DOHH2 (cell line): ENCODE measurements at regions not wholly inside any gene's neighbourhood (a gene's known extent, or its start where the extent isn't known, plus 50 kb on each side); places are given as distances from the start of the nearest gene placed in this dataset.
A peak's percentile ranks its signal among the peaks of the same experiment; 100 is the strongest.

Source experiments
- H3F3A ChIP-seq: fragments of 200-600 bp; sonication (generic), shearing (Covaris generic); 2 replicates; pipeline ENCODE4 v1.6.0; 2016; ENCODE audit warnings: antibody characterized with exemption, mild to moderate bottlenecking; ENCODE audit not compliant: control insufficient read depth, insufficient read depth
- H3K27ac ChIP-seq: fragments of 200-600 bp; sonication (generic); 2 replicates; pipeline ENCODE4 v1.5.1; 2014; ENCODE audit warnings: low read depth, mild to moderate bottlenecking, low read length, moderate library complexity
- H3K27me3 ChIP-seq: fragments of 200-600 bp; sonication (generic); 2 replicates; pipeline ENCODE4 v1.6.1; 2014; ENCODE audit warnings: mild to moderate bottlenecking, low read length, mixed read lengths; ENCODE audit not compliant: control insufficient read depth
- H3K36me3 ChIP-seq: fragments of 200-600 bp; sonication (generic); 2 replicates; pipeline ENCODE4 v1.6.1; 2014; ENCODE audit warnings: mild to moderate bottlenecking, low read length, moderate library complexity, mixed read lengths; ENCODE audit not compliant: control insufficient read depth
- H3K4me1 ChIP-seq: fragments of 200-600 bp; sonication (generic); 2 replicates; pipeline ENCODE4 v1.6.1; 2014; ENCODE audit warnings: mild to moderate bottlenecking, low read length, mixed read lengths; ENCODE audit not compliant: control insufficient read depth
- H3K4me2 ChIP-seq: fragments of 200-600 bp; sonication (generic); 2 replicates; pipeline ENCODE4 v1.6.0; 2014; ENCODE audit warnings: mild to moderate bottlenecking, low read length, moderate library complexity
- H3K4me3 ChIP-seq: fragments of 200-600 bp; sonication (generic); 2 replicates; pipeline ENCODE4 v1.5.1; 2014; ENCODE audit warnings: mild to moderate bottlenecking, low read length, mixed read lengths
- H3K79me2 ChIP-seq: fragments of 200-600 bp; sonication (generic); 2 replicates; pipeline ENCODE4 v1.6.1; 2014; ENCODE audit warnings: mild to moderate bottlenecking, low read length, mixed read lengths; ENCODE audit not compliant: control insufficient read depth
- H3K9me2 ChIP-seq: fragments of 200-600 bp; sonication (generic); replicated peaks from 2 replicates; pipeline ENCODE4 v1.6.1; 2014; ENCODE audit warnings: mild to moderate bottlenecking, low read length, mixed read lengths; ENCODE audit not compliant: control insufficient read depth
- H3K9me3 ChIP-seq: fragments of 200-600 bp; sonication (generic); 2 replicates; pipeline ENCODE4 v1.6.1; 2014; ENCODE audit warnings: antibody characterized with exemption, low read length, mixed read lengths; ENCODE audit not compliant: control insufficient read depth, insufficient read depth
- H4K20me1 ChIP-seq: fragments of 200-600 bp; sonication (generic); 2 replicates; pipeline ENCODE4 v1.6.0; 2014; ENCODE audit warnings: low read depth, mild to moderate bottlenecking, antibody characterized with exemption, low read length, moderate library complexity; ENCODE audit not compliant: control insufficient read depth, insufficient read depth
- EZH2phosphoT487 ChIP-seq: fragments of 200-600 bp; sonication (generic); IDR thresholded peaks from 2 replicates; pipeline ENCODE4 v1.6.1; 2017; ENCODE audit warnings: borderline replicate concordance, mild to moderate bottlenecking, antibody characterized with exemption, low read length, moderate library complexity, mixed read lengths
- TF ChIP-seq, protein P1 (sequence below): fragments of 200-600 bp; sonication (generic); IDR thresholded peaks from one replicate; pipeline ENCODE4 v1.5.1; 2014; ENCODE audit warnings: antibody characterized with exemption, mild to moderate bottlenecking, low read depth, low read length; ENCODE audit not compliant: poor library complexity, severe bottlenecking

DNA sequence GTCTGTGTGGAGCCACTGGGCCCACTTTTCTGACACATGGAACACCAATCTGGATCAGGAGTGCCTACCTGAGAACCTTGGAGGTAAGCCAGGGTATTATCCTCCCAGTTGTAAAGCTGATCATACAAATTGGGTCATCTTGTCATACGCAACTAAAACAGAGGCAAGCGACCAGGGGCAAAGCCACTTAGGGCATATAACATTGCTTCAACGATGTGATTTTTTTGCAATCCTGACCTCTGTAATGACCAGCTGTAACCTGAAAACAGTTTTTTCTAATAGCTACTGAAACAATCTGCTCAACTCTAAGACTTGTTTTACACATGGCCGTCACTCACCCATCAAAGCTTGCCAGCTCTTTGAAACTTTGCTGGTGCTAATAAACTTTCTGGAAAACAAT, 261.5 kb upstream of the AGTR2 start:
- no peaks in the 10 kb centered on the region for H4K20me1 ChIP-seq

DNA sequence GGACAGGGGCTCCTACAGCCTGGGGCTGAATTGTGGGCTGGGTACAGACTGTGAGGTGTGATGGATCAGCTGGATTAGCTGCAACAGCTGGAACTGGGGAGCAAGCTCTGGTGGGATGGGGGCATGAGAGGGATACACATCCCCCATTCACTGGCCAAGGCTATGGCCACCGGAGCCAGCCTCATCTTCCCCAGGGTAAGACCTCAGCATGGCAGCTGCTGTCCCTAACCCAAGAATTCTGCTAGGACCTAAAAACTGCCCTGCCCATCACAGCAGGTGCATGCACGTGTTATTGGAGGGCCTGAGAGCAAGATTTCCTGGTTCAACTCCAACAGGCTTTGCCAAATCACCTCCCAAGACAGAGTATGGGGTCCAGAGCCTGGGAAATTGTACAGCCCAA, 258.6 kb upstream of the AGTR2 start:
- no peak overlapping the region for H3K27ac ChIP-seq
- no peaks in the 10 kb centered on the region for H3K79me2 ChIP-seq
- H3F3A ChIP-seq, result no peaks in the 10 kb centered on the region
- no peak overlapping the region for H3K4me2 ChIP-seq
- H3K9me3 ChIP-seq, result no peaks in the 10 kb centered on the region
- no peaks in the 10 kb centered on the region; the same call in 1 of the 2 replicates for H3K4me1 ChIP-seq
- no peaks in the 10 kb centered on the region for H3K36me3 ChIP-seq
- no peak overlapping the region for H3K4me3 ChIP-seq
- H3K27me3 ChIP-seq, result no peaks in the 10 kb centered on the region
- TF ChIP-seq, protein P1, sequence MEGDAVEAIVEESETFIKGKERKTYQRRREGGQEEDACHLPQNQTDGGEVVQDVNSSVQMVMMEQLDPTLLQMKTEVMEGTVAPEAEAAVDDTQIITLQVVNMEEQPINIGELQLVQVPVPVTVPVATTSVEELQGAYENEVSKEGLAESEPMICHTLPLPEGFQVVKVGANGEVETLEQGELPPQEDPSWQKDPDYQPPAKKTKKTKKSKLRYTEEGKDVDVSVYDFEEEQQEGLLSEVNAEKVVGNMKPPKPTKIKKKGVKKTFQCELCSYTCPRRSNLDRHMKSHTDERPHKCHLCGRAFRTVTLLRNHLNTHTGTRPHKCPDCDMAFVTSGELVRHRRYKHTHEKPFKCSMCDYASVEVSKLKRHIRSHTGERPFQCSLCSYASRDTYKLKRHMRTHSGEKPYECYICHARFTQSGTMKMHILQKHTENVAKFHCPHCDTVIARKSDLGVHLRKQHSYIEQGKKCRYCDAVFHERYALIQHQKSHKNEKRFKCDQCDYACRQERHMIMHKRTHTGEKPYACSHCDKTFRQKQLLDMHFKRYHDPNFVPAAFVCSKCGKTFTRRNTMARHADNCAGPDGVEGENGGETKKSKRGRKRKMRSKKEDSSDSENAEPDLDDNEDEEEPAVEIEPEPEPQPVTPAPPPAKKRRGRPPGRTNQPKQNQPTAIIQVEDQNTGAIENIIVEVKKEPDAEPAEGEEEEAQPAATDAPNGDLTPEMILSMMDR, result no peak
- TF ChIP-seq EZH2phosphoT487, result no peak
- no peaks in the 10 kb centered on the region for H3K9me2 ChIP-seq
- H4K20me1 ChIP-seq, result no peaks in the 10 kb centered on the region

More for the DNA sequence above, 261.5 kb upstream of the AGTR2 start:
- H3K36me3 ChIP-seq, result no peaks in the 10 kb centered on the region
- no peaks in the 10 kb centered on the region for H3F3A ChIP-seq
- no peaks in the 10 kb centered on the region for H3K27me3 ChIP-seq
- no peaks in the 10 kb centered on the region; the same call in 1 of the 2 replicates for H3K4me1 ChIP-seq
- no peaks in the 10 kb centered on the region for H3K9me2 ChIP-seq
- H3K4me3 ChIP-seq, result no peak overlapping the region
- no peaks in the 10 kb centered on the region for H3K79me2 ChIP-seq
- no peaks in the 10 kb centered on the region for H3K9me3 ChIP-seq
- no peak overlapping the region for H3K4me2 ChIP-seq
- no peak overlapping the region for H3K27ac ChIP-seq
- TF ChIP-seq EZH2phosphoT487, result no peak
- TF ChIP-seq, protein P1, result no peak

GRCh38 chrX:115912372-115912897, 258.1 kb upstream of the AGTR2 start:
- H3K4me1 ChIP-seq, result no peaks in the 10 kb centered on the region; the same call in 1 of the 2 replicates
- H3K36me3 ChIP-seq, result no peaks in the 10 kb centered on the region
- H3K4me3 ChIP-seq, result no peak overlapping the region
- no peaks in the 10 kb centered on the region for H3K9me3 ChIP-seq
- no peaks in the 10 kb centered on the region for H3K79me2 ChIP-seq
- H3K27me3 ChIP-seq, result no peaks in the 10 kb centered on the region
- no peak overlapping the region for H3K4me2 ChIP-seq
- H3K27ac ChIP-seq, result no peak overlapping the region
- no peaks in the 10 kb centered on the region for H4K20me1 ChIP-seq
- no peaks in the 10 kb centered on the region for H3K9me2 ChIP-seq
- TF ChIP-seq, protein P1, result peak; percentile 36
- TF ChIP-seq EZH2phosphoT487, result no peak
- no peaks in the 10 kb centered on the region for H3F3A ChIP-seq
